ENCODE measurements at regions not wholly inside any gene's neighbourhood (a gene's known extent, or its start where the extent isn't known, plus 50 kb on each side); places are given as distances from the start of the nearest gene placed in this dataset.

GRCh38 chr20:40320517-40321011, 368.5 kb downstream of the MAFB start:
- H3K4me3 ChIP-seq (ENCODE audit: low read depth, low read length): no peak overlapping the region
- TF ChIP-seq CTCF (IDR thresholded peaks at IDR 0.05; ENCODE audit: low read depth, low read length, missing control alignments): no peak
- DNase-seq (ENCODE audit: low read depth): no peak
- in situ Hi-C loops (cut with HindIII; ENCODE audit: low sequenced_read_pairs): no loop called here

- in situ Hi-C loops (cut with HindIII; ENCODE audit: low sequenced_read_pairs): no loop called here
- no peak for DNase-seq (ENCODE audit: low read depth)
- no peak overlapping the region for H3K4me3 ChIP-seq (ENCODE audit: low read depth, low read length)
- no peak for TF ChIP-seq CTCF (IDR thresholded peaks at IDR 0.05; ENCODE audit: low read depth, low read length, missing control alignments)
These were observed 369.1 kb downstream of the MAFB start for GRCh38 chr20:40319741-40320516.

GRCh38 chr20:40319056-40319455, 370.0 kb downstream of the MAFB start:
- no peak for DNase-seq (ENCODE audit: low read depth)
- in situ Hi-C loops (cut with HindIII; ENCODE audit: low sequenced_read_pairs): no loop called here
- H3K4me3 ChIP-seq (ENCODE audit: low read depth, low read length): no peak overlapping the region
- TF ChIP-seq CTCF (IDR thresholded peaks at IDR 0.05; ENCODE audit: low read depth, low read length, missing control alignments): no peak

GRCh38 chr20:40317156-40317790, 371.8 kb downstream of the MAFB start:
- TF ChIP-seq CTCF (IDR thresholded peaks at IDR 0.05; ENCODE audit: low read depth, low read length, missing control alignments): no peak
- H3K4me3 ChIP-seq (ENCODE audit: low read depth, low read length): no peak overlapping the region
- in situ Hi-C loops (cut with HindIII; ENCODE audit: low sequenced_read_pairs): no loop called here
- DNase-seq (ENCODE audit: low read depth): no peak

GRCh38 chr20:40314278-40314677, 374.8 kb downstream of the MAFB start:
- in situ Hi-C loops (cut with HindIII; ENCODE audit: low sequenced_read_pairs): no loop called here
- no peak for DNase-seq (ENCODE audit: low read depth)
- no peak overlapping the region for H3K4me3 ChIP-seq (ENCODE audit: low read depth, low read length)
- no peak for TF ChIP-seq CTCF (IDR thresholded peaks at IDR 0.05; ENCODE audit: low read depth, low read length, missing control alignments)

- TF ChIP-seq CTCF (IDR thresholded peaks at IDR 0.05; ENCODE audit: low read depth, low read length, missing control alignments): no peak
- no peak overlapping the region for H3K4me3 ChIP-seq (ENCODE audit: low read depth, low read length)
- in situ Hi-C loops (cut with HindIII; ENCODE audit: low sequenced_read_pairs): no loop called here
- DNase-seq (ENCODE audit: low read depth): no peak
These were observed 375.3 kb downstream of the MAFB start for GRCh38 chr20:40313730-40314129.
